Loucy (cell line): ENCODE measurements at regions not wholly inside any gene's neighbourhood (a gene's known extent, or its start where the extent isn't known, plus 50 kb on each side); places are given as distances from the start of the nearest gene placed in this dataset.

ENCODE experiments used
- H2AFZ ChIP-seq: fragments of 200-600 bp; sonication (generic); 2 replicates; pipeline ENCODE4 v1.6.0; 2016; ENCODE audit warnings: antibody characterized with exemption, mild to moderate bottlenecking, low read length, moderate library complexity
- H3F3A ChIP-seq: fragments of 200-600 bp; 2 replicates; pipeline ENCODE4 v1.6.0; 2016; ENCODE audit warnings: antibody characterized with exemption, low read depth, mild to moderate bottlenecking
- H3K27me3 ChIP-seq: fragments of 200-600 bp; sonication (generic); 2 replicates; pipeline ENCODE4 v1.6.1; 2014; ENCODE audit warnings: low read length, mild to moderate bottlenecking; ENCODE audit not compliant: insufficient read depth, poor library complexity, severe bottlenecking
- H3K36me3 ChIP-seq: fragments of 200-600 bp; sonication (generic); 2 replicates; pipeline ENCODE4 v1.6.1; 2016; ENCODE audit warnings: low read length; ENCODE audit not compliant: insufficient read depth
- H3K4me1 ChIP-seq: fragments of 200-600 bp; sonication (generic); 2 replicates; pipeline ENCODE4 v1.5.1; 2014; ENCODE audit warnings: low read length, mild to moderate bottlenecking; ENCODE audit not compliant: insufficient read depth, poor library complexity, severe bottlenecking
- H3K4me2 ChIP-seq: fragments of 200-600 bp; sonication (generic); 2 replicates; pipeline ENCODE4 v1.6.0; 2014; ENCODE audit warnings: antibody characterized with exemption, low read length, low read depth, mild to moderate bottlenecking; ENCODE audit not compliant: poor library complexity, severe bottlenecking
- H3K4me3 ChIP-seq: fragments of 200-600 bp; sonication (generic); 2 replicates; pipeline ENCODE4 v1.5.1; 2014; ENCODE audit warnings: low read length, mild to moderate bottlenecking, mixed read lengths; ENCODE audit not compliant: poor library complexity, severe bottlenecking
- H3K79me2 ChIP-seq: fragments of 200-600 bp; sonication (generic); 2 replicates; pipeline ENCODE4 v1.6.1; 2014; ENCODE audit warnings: low read length; ENCODE audit not compliant: insufficient read depth
- H3K9ac ChIP-seq: fragments of 200-600 bp; sonication (generic); 2 replicates; pipeline ENCODE4 v1.6.0; 2014; ENCODE audit warnings: mild to moderate bottlenecking, low read depth, low read length, moderate library complexity; ENCODE audit not compliant: poor library complexity, severe bottlenecking
- H3K9me2 ChIP-seq: fragments of 200-600 bp; sonication (generic); replicated peaks from 2 replicates; pipeline ENCODE4 v1.6.1; 2016; ENCODE audit warnings: low read depth, low read length, mixed read lengths
- H3K9me3 ChIP-seq: fragments of 200-600 bp; sonication (generic); 2 replicates; pipeline ENCODE4 v1.6.1; 2014; ENCODE audit warnings: mild to moderate bottlenecking, antibody characterized with exemption, low read length, low read depth; ENCODE audit not compliant: insufficient read depth
- H4K20me1 ChIP-seq: fragments of 200-600 bp; sonication (generic); 2 replicates; pipeline ENCODE4 v1.6.0; 2014; ENCODE audit warnings: antibody characterized with exemption, low read length, mild to moderate bottlenecking; ENCODE audit not compliant: insufficient read depth, poor library complexity, severe bottlenecking
- EZH2phosphoT487 ChIP-seq: fragments of 200-600 bp; IDR thresholded peaks from 2 replicates; pipeline ENCODE4 v1.6.1; 2018; ENCODE audit warnings: antibody characterized with exemption, mild to moderate bottlenecking, moderate library complexity, borderline replicate concordance
- TF ChIP-seq, protein P1 (sequence below): fragments of 200-600 bp; sonication (generic); conservative IDR thresholded peaks from 2 replicates; pipeline ENCODE4 v1.5.1; 2014; ENCODE audit warnings: mild to moderate bottlenecking, antibody characterized with exemption, low read length

DNA sequence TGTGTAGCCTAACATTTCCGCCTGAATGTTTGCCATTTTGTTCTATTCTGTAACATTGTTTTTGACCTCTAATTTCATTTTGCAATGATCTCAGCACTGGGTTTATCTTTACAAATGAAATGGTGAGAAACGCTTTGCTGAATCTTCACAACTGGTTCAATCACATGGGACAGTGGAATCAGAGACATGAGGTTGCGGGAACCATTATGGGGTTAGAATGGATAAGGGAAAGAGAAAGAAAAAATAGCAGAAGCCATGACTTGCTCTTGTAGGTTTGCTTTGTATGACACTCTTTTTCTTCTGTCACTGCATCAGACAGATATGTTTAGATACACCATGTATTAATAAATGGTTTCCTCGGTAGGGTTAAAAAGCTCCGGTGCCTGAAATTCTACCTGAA, 114.3 kb upstream of the PELI1 start:
- Histone ChIP-seq H3K9ac (no peak overlapping the region), H3K36me3 (no peaks in the 10 kb centered on the region), H3K4me1 (no peaks in the 10 kb centered on the region), H2AFZ (no peak overlapping the region), H3K79me2 (no peaks in the 10 kb centered on the region), H4K20me1 (no peaks in the 10 kb centered on the region), H3K9me3 (no peaks in the 10 kb centered on the region), H3F3A (no peaks in the 10 kb centered on the region), H3K4me3 (no peak overlapping the region), H3K27me3 (no peaks in the 10 kb centered on the region), H3K4me2 (no peak overlapping the region), H3K9me2 (no peaks in the 10 kb centered on the region)
- TF ChIP-seq, protein P1, sequence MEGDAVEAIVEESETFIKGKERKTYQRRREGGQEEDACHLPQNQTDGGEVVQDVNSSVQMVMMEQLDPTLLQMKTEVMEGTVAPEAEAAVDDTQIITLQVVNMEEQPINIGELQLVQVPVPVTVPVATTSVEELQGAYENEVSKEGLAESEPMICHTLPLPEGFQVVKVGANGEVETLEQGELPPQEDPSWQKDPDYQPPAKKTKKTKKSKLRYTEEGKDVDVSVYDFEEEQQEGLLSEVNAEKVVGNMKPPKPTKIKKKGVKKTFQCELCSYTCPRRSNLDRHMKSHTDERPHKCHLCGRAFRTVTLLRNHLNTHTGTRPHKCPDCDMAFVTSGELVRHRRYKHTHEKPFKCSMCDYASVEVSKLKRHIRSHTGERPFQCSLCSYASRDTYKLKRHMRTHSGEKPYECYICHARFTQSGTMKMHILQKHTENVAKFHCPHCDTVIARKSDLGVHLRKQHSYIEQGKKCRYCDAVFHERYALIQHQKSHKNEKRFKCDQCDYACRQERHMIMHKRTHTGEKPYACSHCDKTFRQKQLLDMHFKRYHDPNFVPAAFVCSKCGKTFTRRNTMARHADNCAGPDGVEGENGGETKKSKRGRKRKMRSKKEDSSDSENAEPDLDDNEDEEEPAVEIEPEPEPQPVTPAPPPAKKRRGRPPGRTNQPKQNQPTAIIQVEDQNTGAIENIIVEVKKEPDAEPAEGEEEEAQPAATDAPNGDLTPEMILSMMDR = no peak
- no peak for TF ChIP-seq EZH2phosphoT487

DNA sequence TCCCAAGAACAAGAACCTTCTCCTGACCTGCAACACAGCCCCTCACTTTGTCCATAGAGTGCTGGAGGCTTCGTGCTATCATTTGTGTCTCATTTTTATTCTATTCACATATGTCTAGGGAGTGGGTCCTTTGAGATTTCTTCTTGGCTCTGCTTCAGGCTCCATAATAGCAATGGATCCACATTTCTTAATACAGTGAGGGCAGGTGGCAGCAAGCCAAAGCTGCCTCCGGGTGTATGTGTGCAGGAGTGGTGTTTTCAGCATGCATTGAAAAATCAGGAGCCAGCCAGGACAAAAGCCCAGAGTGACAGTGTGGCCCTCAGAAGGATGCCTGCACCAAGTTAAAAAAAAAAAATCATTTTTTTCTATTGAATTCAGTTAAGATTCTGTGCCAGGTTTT, 115.1 kb upstream of the PELI1 start:
- Histone ChIP-seq H3K4me2 (no peak overlapping the region), H4K20me1 (no peaks in the 10 kb centered on the region), H3K4me1 (no peaks in the 10 kb centered on the region), H2AFZ (no peak overlapping the region), H3K9ac (no peak overlapping the region), H3K27me3 (no peaks in the 10 kb centered on the region), H3K9me2 (no peaks in the 10 kb centered on the region), H3K79me2 (no peaks in the 10 kb centered on the region), H3K36me3 (no peaks in the 10 kb centered on the region), H3F3A (no peaks in the 10 kb centered on the region), H3K4me3 (no peak overlapping the region), H3K9me3 (no peaks in the 10 kb centered on the region)
- TF ChIP-seq EZH2phosphoT487 = no peak
- TF ChIP-seq, protein P1 = no peak

DNA sequence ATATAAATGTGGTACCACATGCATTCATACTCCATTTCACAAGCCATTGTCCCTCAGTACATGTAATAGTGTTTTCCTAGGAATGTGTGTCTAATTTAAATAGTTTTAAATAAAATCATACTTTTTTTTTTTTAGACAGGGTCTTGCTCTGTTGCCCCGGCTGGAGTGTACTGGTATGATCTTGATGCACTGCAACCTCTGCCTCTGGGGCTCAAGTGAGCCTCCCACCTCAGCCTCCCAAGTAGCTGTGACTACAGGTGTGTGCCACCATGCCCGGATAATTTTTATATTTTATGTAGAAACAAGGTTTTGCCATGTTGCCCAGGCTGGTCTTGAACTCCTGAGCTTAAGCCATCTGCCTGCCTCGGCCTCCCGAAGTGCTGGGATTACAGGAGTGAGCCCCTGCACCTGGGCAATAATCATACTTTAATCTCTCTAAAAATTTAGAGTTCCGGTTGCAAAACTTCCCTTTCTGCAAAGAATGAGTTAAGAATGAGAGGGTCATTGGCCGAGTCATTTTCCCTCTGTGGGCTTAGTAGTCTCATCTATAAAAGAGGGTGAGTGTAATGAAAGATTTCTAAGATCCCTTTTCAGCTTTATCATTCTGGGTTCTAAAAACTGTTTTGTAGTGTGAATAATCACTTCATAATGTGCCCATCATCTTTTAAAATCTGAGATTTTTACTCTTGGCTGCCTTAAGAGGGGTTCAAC, 116.0 kb upstream of the PELI1 start:
- Histone ChIP-seq H3K4me1 (no peaks in the 10 kb centered on the region), H4K20me1 (no peaks in the 10 kb centered on the region), H3K4me3 (no peak overlapping the region), H3K79me2 (no peaks in the 10 kb centered on the region), H3F3A (no peaks in the 10 kb centered on the region), H2AFZ (no peak overlapping the region), H3K27me3 (no peaks in the 10 kb centered on the region), H3K9me2 (no peaks in the 10 kb centered on the region), H3K36me3 (no peaks in the 10 kb centered on the region), H3K9ac (no peak overlapping the region), H3K9me3 (no peaks in the 10 kb centered on the region), H3K4me2 (no peak overlapping the region)
- TF ChIP-seq, protein P1 = no peak
- no peak for TF ChIP-seq EZH2phosphoT487
